Upper lobe of left lung (tissue), 4 donors: ENCODE measurements at regions not wholly inside any gene's neighbourhood (a gene's known extent, or its start where the extent isn't known, plus 50 kb on each side); places are given as distances from the start of the nearest gene placed in this dataset.

Source experiments
- CTCF ChIP-seq, 6 experiments: fragments of 450-650 bp in 4 of 6; fragments of 200-600 bp in 2 of 6; sonication (generic) in 2 of 6; IDR thresholded peaks; one replicate each; pipeline ENCODE4 v1.5.1; 2016 to 2019; ENCODE audit warnings: antibody characterized with exemption in 6 of 6
- POLR2A ChIP-seq, 4 donors: fragments of 450-650 bp; IDR thresholded peaks; one replicate each; pipeline ENCODE4 v1.5.1; 2016 to 2017; ENCODE audit warnings: antibody characterized with exemption in 4 of 4, mild to moderate bottlenecking in 2 of 4
- POLR2AphosphoS5 ChIP-seq, 2 donors: sonication (generic); formaldehyde crosslinking; IDR thresholded peaks; one replicate each; pipeline ENCODE4 v1.5.1; 2017; ENCODE audit warnings: antibody characterized with exemption in 2 of 2

GRCh38 chr20:40146071-40146470 lies 543.0 kb downstream of the MAFB start:
- TF ChIP-seq CTCF (IDR thresholded peaks at IDR 0.05) (no peak), POLR2A (IDR thresholded peaks at IDR 0.05) (no peak), POLR2AphosphoS5 (IDR thresholded peaks at IDR 0.05) (no peak)
